ENCODE measurements at regions not wholly inside any gene's neighbourhood (a gene's known extent, or its start where the extent isn't known, plus 50 kb on each side); places are given as distances from the start of the nearest gene placed in this dataset.
A peak's percentile ranks its signal among the peaks of the same experiment; 100 is the strongest.

GRCh38 chr6:99852031-99852430 lies 142.0 kb downstream of the MCHR2 start:
- no peaks in the 10 kb centered on the region for H3K9me3 ChIP-seq
- no peaks in the 10 kb centered on the region for H3K4me1 ChIP-seq
- no peak overlapping the region for H3K4me3 ChIP-seq
- no peak for TF ChIP-seq CTCF (IDR thresholded peaks at IDR 0.05)
- TF ChIP-seq POLR2A (IDR thresholded peaks at IDR 0.05), result no peak
- WGBS, 2 donors, result 78 to 79% methylated on average over 3 of the region's 3 CpGs
- no peak overlapping the region for H3K27ac ChIP-seq
- no peaks in the 10 kb centered on the region for H3K27me3 ChIP-seq
- no peaks in the 10 kb centered on the region for H3K36me3 ChIP-seq
- no peak for DNase-seq
- intact Hi-C loops (cut with DNase I), result no loop called here

GRCh38 chr6:99867026-99867425 lies 127.0 kb downstream of the MCHR2 start:
- no peaks in the 10 kb centered on the region for H3K36me3 ChIP-seq
- TF ChIP-seq CTCF (IDR thresholded peaks at IDR 0.05), result no peak
- TF ChIP-seq POLR2A (IDR thresholded peaks at IDR 0.05), result no peak
- no peak overlapping the region for H3K27ac ChIP-seq
- peaks cover 0 to 35% (median 0%) of the 10 kb centered on the region in 4 donors for H3K27me3 ChIP-seq
- H3K4me3 ChIP-seq, result no peak overlapping the region
- no peaks in the 10 kb centered on the region for H3K4me1 ChIP-seq
- no peak for DNase-seq
- intact Hi-C loops (cut with DNase I), result no loop called here
- no peaks in the 10 kb centered on the region for H3K9me3 ChIP-seq
- 32 to 39% methylated on average over 3 of the region's 3 CpGs for WGBS, 2 donors

DNA sequence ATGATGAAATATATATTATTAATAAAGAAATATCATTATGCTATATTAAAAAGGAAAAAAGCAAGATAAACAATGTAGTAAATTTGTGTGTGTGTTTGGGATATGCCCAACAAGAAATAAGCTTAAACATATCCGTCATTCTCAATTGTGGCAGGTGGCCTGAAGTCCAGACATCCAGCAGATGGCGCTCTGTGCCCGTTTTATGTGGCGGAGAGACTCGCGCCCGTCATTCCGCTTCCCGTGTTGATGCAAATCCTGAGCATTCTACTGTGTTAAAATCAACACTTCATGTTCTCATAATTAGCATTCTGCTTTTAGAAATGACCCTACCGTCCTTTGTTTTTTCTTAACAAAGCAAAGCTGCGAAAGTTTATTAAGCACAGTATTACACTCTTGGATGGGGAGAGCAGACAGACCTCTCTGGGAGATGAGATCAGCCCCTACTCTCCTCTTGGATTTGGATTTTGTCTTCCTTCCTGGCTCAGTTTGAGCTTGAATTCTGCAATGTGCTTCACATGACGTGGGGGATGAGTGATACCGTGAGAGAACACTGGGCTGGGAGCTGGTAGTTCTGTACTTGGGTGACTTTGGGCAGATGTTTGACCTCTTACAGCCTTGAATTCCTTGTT lies 125.8 kb downstream of the MCHR2 start:
- WGBS, 2 donors, result 8 to 9% methylated on average over 13 of the region's 13 CpGs
- no peaks in the 10 kb centered on the region for H3K9me3 ChIP-seq
- DNase-seq, result peak; percentile 0
- TF ChIP-seq POLR2A (IDR thresholded peaks at IDR 0.05), result no peak
- TF ChIP-seq CTCF (IDR thresholded peaks at IDR 0.05), result peak; percentile 57 to 75 (median 70)
- peaks cover 0 to 35% (median 0%) of the 10 kb centered on the region in 4 donors for H3K27me3 ChIP-seq
- no peaks in the 10 kb centered on the region for H3K4me1 ChIP-seq
- H3K36me3 ChIP-seq, result no peaks in the 10 kb centered on the region
- intact Hi-C loops (cut with DNase I), result no loop called here
- H3K27ac ChIP-seq, result no peak overlapping the region
- no peak overlapping the region for H3K4me3 ChIP-seq

All from esophagus squamous epithelium (tissue), 5 donors.